ENCODE measurements at regions not wholly inside any gene's neighbourhood (a gene's known extent, or its start where the extent isn't known, plus 50 kb on each side); places are given as distances from the start of the nearest gene placed in this dataset.

GRCh38 chr7:156148547-156148946 lies 336.3 kb upstream of the SHH start:
- TF ChIP-seq GATA2 (IDR thresholded peaks at IDR 0.05; ENCODE audit: low read depth, low read length) (no peak), GATA3 (IDR thresholded peaks at IDR 0.05; ENCODE audit: low read depth, low read length) (no peak)

All from SH-SY5Y (cell line).